ENCODE measurements at regions not wholly inside any gene's neighbourhood (a gene's known extent, or its start where the extent isn't known, plus 50 kb on each side); places are given as distances from the start of the nearest gene placed in this dataset.
"Not testable (repeated sequence)": the region's sequence is repeated elsewhere in the genome, so short reads cannot be mapped to it uniquely, and the experiment has no call there.

- Mint-ChIP-seq H3K27ac (no peak overlapping the region), H3K27me3 (no peaks in the 10 kb centered on the region), H3K9me3 (ENCODE audit: insufficient read depth) (peaks cover 8% of the 10 kb centered on the region), H3K4me1 (no peaks in the 10 kb centered on the region), H3K4me3 (no peak overlapping the region)
- POLR2A ChIA-PET, result no interaction called here
- TF ChIP-seq EZH2 (IDR thresholded peaks at IDR 0.05; ENCODE audit: borderline replicate concordance, insufficient read depth, low read depth, low read length, poor library complexity, severe bottlenecking), result no peak
- no peak for TF ChIP-seq CTCF (IDR thresholded peaks at IDR 0.05)
- Histone ChIP-seq H3K9me3 (ENCODE audit: control extremely low read depth in 1 of 3, control insufficient read depth in 2 of 3, insufficient read depth in 1 of 3, low read length in 2 of 3) (peaks cover 0 to 2% (median 0%) of the 10 kb centered on the region in 3 donors), H3K27ac (ENCODE audit: low read length in 2 of 2) (no peak overlapping the region), H4K20me1 (ENCODE audit: control insufficient read depth, insufficient read depth, low read length, poor library complexity, severe bottlenecking) (no peaks in the 10 kb centered on the region), H3K9ac (ENCODE audit: low read length) (no peak overlapping the region), H2AFZ (ENCODE audit: insufficient read depth, low read depth, low read length, poor library complexity, severe bottlenecking) (no peak overlapping the region), H3K36me3 (replicated peaks in 1 of 2; ENCODE audit: control extremely low read depth in 1 of 2, control insufficient read depth in 1 of 2, extremely low read depth in 1 of 2, insufficient read depth in 2 of 2, low read length in 1 of 2) (no peaks in the 10 kb centered on the region), H3K4me2 (replicated peaks; ENCODE audit: low read depth, low read length, poor library complexity, severe bottlenecking) (no peak overlapping the region), H3K4me3 (ENCODE audit: control extremely low read depth in 1 of 5, extremely low read depth in 1 of 5, insufficient read depth in 1 of 5, low read depth in 2 of 5, low read length in 4 of 5) (no peak overlapping the region), H3K4me1 (ENCODE audit: control insufficient read depth in 2 of 2, insufficient read depth in 2 of 2, low read length in 2 of 2) (no peaks in the 10 kb centered on the region), H3K27me3 (replicated peaks in 1 of 4; ENCODE audit: control extremely low read depth in 1 of 4, control insufficient read depth in 3 of 4, insufficient read depth in 4 of 4, low read length in 3 of 4) (no peaks in the 10 kb centered on the region), H3K79me2 (ENCODE audit: control insufficient read depth, insufficient read depth, low read length) (no peaks in the 10 kb centered on the region)
- no CpG with 5 or more reads among the region's 2 CpGs for WGBS (ENCODE audit: insufficient coverage)
- DNase-seq (no peak), ATAC-seq (ENCODE audit: low read depth) (no peak)
- intact Hi-C loops (cut with micrococcal nuclease), result no loop called here
- CTCF ChIA-PET, result no interaction called here
Observed at GRCh38 chr5:167105941-167106340, 1185.5 kb upstream of the WWC1 start.

GRCh38 chr5:167107684-167108083 is 1183.8 kb upstream of the WWC1 start:
- no peaks in the 10 kb centered on the region for H3K4me1 Mint-ChIP-seq
- no peaks in the 10 kb centered on the region for H3K4me1 ChIP-seq (ENCODE audit: control insufficient read depth in 2 of 2, insufficient read depth in 2 of 2, low read length in 2 of 2)
- H3K9me3 Mint-ChIP-seq (ENCODE audit: insufficient read depth), result peaks cover 6% of the 10 kb centered on the region
- H4K20me1 ChIP-seq (ENCODE audit: control insufficient read depth, insufficient read depth, low read length, poor library complexity, severe bottlenecking), result no peaks in the 10 kb centered on the region
- no peaks in the 10 kb centered on the region for H3K79me2 ChIP-seq (ENCODE audit: control insufficient read depth, insufficient read depth, low read length)
- ATAC-seq (ENCODE audit: low read depth) (no peak), DNase-seq (no peak)
- intact Hi-C loops (cut with micrococcal nuclease), result no loop called here
- H3K27me3 ChIP-seq (replicated peaks in 1 of 4; ENCODE audit: control extremely low read depth in 1 of 4, control insufficient read depth in 3 of 4, insufficient read depth in 4 of 4, low read length in 3 of 4), result no peaks in the 10 kb centered on the region
- no peak overlapping the region for H2AFZ ChIP-seq (ENCODE audit: insufficient read depth, low read depth, low read length, poor library complexity, severe bottlenecking)
- H3K4me3 ChIP-seq (ENCODE audit: control extremely low read depth in 1 of 5, extremely low read depth in 1 of 5, insufficient read depth in 1 of 5, low read depth in 2 of 5, low read length in 4 of 5), result no peak overlapping the region
- no peaks in the 10 kb centered on the region for H3K36me3 ChIP-seq (replicated peaks in 1 of 2; ENCODE audit: control extremely low read depth in 1 of 2, control insufficient read depth in 1 of 2, extremely low read depth in 1 of 2, insufficient read depth in 2 of 2, low read length in 1 of 2)
- no CpG with 5 or more reads among the region's 4 CpGs for WGBS (ENCODE audit: insufficient coverage)
- ChIA-PET POLR2A (no interaction called here), CTCF (no interaction called here)
- no peaks in the 10 kb centered on the region for H3K27me3 Mint-ChIP-seq
- H3K9ac ChIP-seq (ENCODE audit: low read length), result no peak overlapping the region
- no peak overlapping the region for H3K27ac Mint-ChIP-seq
- H3K27ac ChIP-seq (ENCODE audit: low read length in 2 of 2), result no peak overlapping the region
- H3K4me3 Mint-ChIP-seq, result no peak overlapping the region
- TF ChIP-seq CTCF (IDR thresholded peaks at IDR 0.05), result no peak
- TF ChIP-seq EZH2 (IDR thresholded peaks at IDR 0.05; ENCODE audit: borderline replicate concordance, insufficient read depth, low read depth, low read length, poor library complexity, severe bottlenecking), result no peak
- H3K9me3 ChIP-seq (ENCODE audit: control extremely low read depth in 1 of 3, control insufficient read depth in 2 of 3, insufficient read depth in 1 of 3, low read length in 2 of 3), result no peaks in the 10 kb centered on the region
- H3K4me2 ChIP-seq (replicated peaks; ENCODE audit: low read depth, low read length, poor library complexity, severe bottlenecking), result no peak overlapping the region

GRCh38 chr5:167108266-167108665 is 1183.2 kb upstream of the WWC1 start:
- H3K27me3 ChIP-seq (replicated peaks in 1 of 4; ENCODE audit: control extremely low read depth in 1 of 4, control insufficient read depth in 3 of 4, insufficient read depth in 4 of 4, low read length in 3 of 4); POLR2A ChIA-PET; H3K4me1 Mint-ChIP-seq; H2AFZ ChIP-seq (ENCODE audit: insufficient read depth, low read depth, low read length, poor library complexity, severe bottlenecking); H3K79me2 ChIP-seq (ENCODE audit: control insufficient read depth, insufficient read depth, low read length); H3K36me3 ChIP-seq (replicated peaks in 1 of 2; ENCODE audit: control extremely low read depth in 1 of 2, control insufficient read depth in 1 of 2, extremely low read depth in 1 of 2, insufficient read depth in 2 of 2, low read length in 1 of 2); ATAC-seq (ENCODE audit: low read depth); H3K4me3 Mint-ChIP-seq; H3K4me2 ChIP-seq (replicated peaks; ENCODE audit: low read depth, low read length, poor library complexity, severe bottlenecking); H4K20me1 ChIP-seq (ENCODE audit: control insufficient read depth, insufficient read depth, low read length, poor library complexity, severe bottlenecking); H3K9me3 Mint-ChIP-seq (ENCODE audit: insufficient read depth); intact Hi-C loops (cut with micrococcal nuclease); H3K4me1 ChIP-seq (ENCODE audit: control insufficient read depth in 2 of 2, insufficient read depth in 2 of 2, low read length in 2 of 2); DNase-seq; H3K27ac Mint-ChIP-seq; H3K9ac ChIP-seq (ENCODE audit: low read length); CTCF ChIA-PET; H3K27me3 Mint-ChIP-seq; H3K27ac ChIP-seq (ENCODE audit: low read length in 2 of 2); H3K4me3 ChIP-seq (ENCODE audit: control extremely low read depth in 1 of 5, extremely low read depth in 1 of 5, insufficient read depth in 1 of 5, low read depth in 2 of 5, low read length in 4 of 5); H3K9me3 ChIP-seq (ENCODE audit: control extremely low read depth in 1 of 3, control insufficient read depth in 2 of 3, insufficient read depth in 1 of 3, low read length in 2 of 3): not testable (repeated sequence)
- WGBS (ENCODE audit: insufficient coverage), result 91% methylated on average over 9 of the region's 9 CpGs
